ENCODE measurements at regions not wholly inside any gene's neighbourhood (a gene's known extent, or its start where the extent isn't known, plus 50 kb on each side); places are given as distances from the start of the nearest gene placed in this dataset. TPM values are rescaled to one million over a fixed set of nuclear protein-coding genes. Genes with fewer than 3 reads are reported as not detected.
"Not testable (repeated sequence)": the region's sequence is repeated elsewhere in the genome, so short reads cannot be mapped to it uniquely, and the experiment has no call there.

- WGBS, 2 donors: 85 to 88% methylated on average over 1 of the region's 1 CpG
- DNase-seq (ENCODE audit: low spot score in 2 of 2): no peak
- Histone ChIP-seq H3K36me3 (no peaks in the 10 kb centered on the region), H3K4me1 (no peaks in the 10 kb centered on the region), H3K9me3 (peaks cover 0 to 8% (median 0%) of the 10 kb centered on the region in 4 donors), H3K27ac (no peak overlapping the region), H3K4me3 (no peak overlapping the region), H3K27me3 (no peaks in the 10 kb centered on the region)
- TF ChIP-seq EP300 (IDR thresholded peaks at IDR 0.05): no peak
- TF ChIP-seq CTCF (IDR thresholded peaks at IDR 0.05): no peak
- TF ChIP-seq POLR2A (IDR thresholded peaks at IDR 0.05): no peak
These were observed 104.1 kb downstream of the EHF start for GRCh38 chr11:34724973-34725372.

GRCh38 chr11:34721646-34722045, 100.8 kb downstream of the EHF start:
- TF ChIP-seq CTCF (IDR thresholded peaks at IDR 0.05): no peak
- no peak for TF ChIP-seq EP300 (IDR thresholded peaks at IDR 0.05)
- no peak for TF ChIP-seq POLR2A (IDR thresholded peaks at IDR 0.05)
- no peaks in the 10 kb centered on the region for H3K36me3 ChIP-seq
- H3K4me1 ChIP-seq: no peaks in the 10 kb centered on the region
- no peak overlapping the region for H3K27ac ChIP-seq
- no peaks in the 10 kb centered on the region for H3K27me3 ChIP-seq
- no peak for DNase-seq (ENCODE audit: low spot score in 2 of 2)
- no peak overlapping the region for H3K4me3 ChIP-seq
- WGBS, 2 donors: 84 to 88% methylated on average over 2 of the region's 2 CpGs
- peaks cover 0 to 8% (median 0%) of the 10 kb centered on the region in 4 donors for H3K9me3 ChIP-seq

- TF ChIP-seq CTCF (IDR thresholded peaks at IDR 0.05): no peak
- no peak for TF ChIP-seq POLR2A (IDR thresholded peaks at IDR 0.05)
- TF ChIP-seq EP300 (IDR thresholded peaks at IDR 0.05): no peak
- H3K4me1 ChIP-seq: no peaks in the 10 kb centered on the region
- no peak overlapping the region for H3K4me3 ChIP-seq
- no peak for DNase-seq (ENCODE audit: low spot score in 2 of 2)
- H3K36me3 ChIP-seq: no peaks in the 10 kb centered on the region
- no peak overlapping the region for H3K27ac ChIP-seq
- H3K9me3 ChIP-seq: no peaks in the 10 kb centered on the region
- WGBS, 2 donors: 75 to 77% methylated on average over 1 of the region's 1 CpG
- H3K27me3 ChIP-seq: no peaks in the 10 kb centered on the region
These were observed 98.5 kb downstream of the EHF start for GRCh38 chr11:34719303-34719848.

GRCh38 chr11:34713631-34714030, 92.7 kb downstream of the EHF start:
- not testable (repeated sequence) for H3K27ac ChIP-seq

More at GRCh38 chr11:34713631-34714030, 92.7 kb downstream of the EHF start:
- H3K9me3 ChIP-seq: peaks cover 0 to 41% (median 10%) of the 10 kb centered on the region in 4 donors
- H3K4me1 ChIP-seq; DNase-seq (ENCODE audit: low spot score in 2 of 2); H3K27me3 ChIP-seq; H3K36me3 ChIP-seq; H3K4me3 ChIP-seq: not testable (repeated sequence)

Small RNA genes in the stretch of these regions (small RNA-seq; reads per million reads assigned to genes)
- gene AL359999.1: not detected
